ENCODE measurements at regions not wholly inside any gene's neighbourhood (a gene's known extent, or its start where the extent isn't known, plus 50 kb on each side); places are given as distances from the start of the nearest gene placed in this dataset.

DNA sequence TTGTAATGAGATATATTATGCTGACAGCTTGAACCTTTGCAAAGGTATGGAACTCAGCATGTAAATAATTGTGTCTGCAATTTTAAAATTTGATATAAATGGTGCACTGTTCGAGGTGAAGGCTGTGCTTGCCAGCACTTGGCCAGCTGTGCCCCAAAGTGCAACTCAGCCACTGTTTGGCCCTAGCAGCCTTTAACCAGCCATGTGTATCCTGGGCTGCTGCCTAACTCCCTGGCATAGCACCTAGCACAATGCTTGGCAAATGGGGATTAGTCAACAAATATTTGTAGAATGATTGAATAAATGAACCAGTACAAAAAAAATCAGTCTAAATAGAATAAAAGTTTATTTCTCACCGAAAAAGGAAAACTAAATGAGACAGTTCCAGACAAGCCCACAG lies 83.8 kb upstream of the ZIC3 start:
- TF ChIP-seq, protein P1, sequence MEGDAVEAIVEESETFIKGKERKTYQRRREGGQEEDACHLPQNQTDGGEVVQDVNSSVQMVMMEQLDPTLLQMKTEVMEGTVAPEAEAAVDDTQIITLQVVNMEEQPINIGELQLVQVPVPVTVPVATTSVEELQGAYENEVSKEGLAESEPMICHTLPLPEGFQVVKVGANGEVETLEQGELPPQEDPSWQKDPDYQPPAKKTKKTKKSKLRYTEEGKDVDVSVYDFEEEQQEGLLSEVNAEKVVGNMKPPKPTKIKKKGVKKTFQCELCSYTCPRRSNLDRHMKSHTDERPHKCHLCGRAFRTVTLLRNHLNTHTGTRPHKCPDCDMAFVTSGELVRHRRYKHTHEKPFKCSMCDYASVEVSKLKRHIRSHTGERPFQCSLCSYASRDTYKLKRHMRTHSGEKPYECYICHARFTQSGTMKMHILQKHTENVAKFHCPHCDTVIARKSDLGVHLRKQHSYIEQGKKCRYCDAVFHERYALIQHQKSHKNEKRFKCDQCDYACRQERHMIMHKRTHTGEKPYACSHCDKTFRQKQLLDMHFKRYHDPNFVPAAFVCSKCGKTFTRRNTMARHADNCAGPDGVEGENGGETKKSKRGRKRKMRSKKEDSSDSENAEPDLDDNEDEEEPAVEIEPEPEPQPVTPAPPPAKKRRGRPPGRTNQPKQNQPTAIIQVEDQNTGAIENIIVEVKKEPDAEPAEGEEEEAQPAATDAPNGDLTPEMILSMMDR (IDR thresholded peaks at IDR 0.05): no peak
- no peak for TF ChIP-seq POLR2A (IDR thresholded peaks at IDR 0.05)

All from Peyer's patch (tissue), 4 donors.